KMS-11 (cell line): ENCODE measurements at regions not wholly inside any gene's neighbourhood (a gene's known extent, or its start where the extent isn't known, plus 50 kb on each side); places are given as distances from the start of the nearest gene placed in this dataset.

ENCODE experiments used
- H2AFZ ChIP-seq: fragments of 200-600 bp; sonication (generic); 2 replicates; pipeline ENCODE4 v1.6.1; 2016; ENCODE audit warnings: antibody characterized with exemption, mixed run types, low read depth
- H3K27ac ChIP-seq: fragments of 200-600 bp; sonication (generic); 2 replicates; pipeline ENCODE4 v1.6.1; 2016; ENCODE audit warnings: mild to moderate bottlenecking, mixed run types
- H3K27me3 ChIP-seq: fragments of 200-600 bp; sonication (generic); 2 replicates; pipeline ENCODE4 v1.6.1; 2017; ENCODE audit warnings: mild to moderate bottlenecking, low read depth, mixed run types, moderate library complexity; ENCODE audit not compliant: insufficient read depth
- H3K36me3 ChIP-seq: fragments of 200-600 bp; sonication (generic); 2 replicates; pipeline ENCODE4 v1.6.1; 2017; ENCODE audit warnings: mild to moderate bottlenecking, mixed run types; ENCODE audit not compliant: insufficient read depth
- H3K4me1 ChIP-seq: fragments of 200-600 bp; sonication (generic); 2 replicates; pipeline ENCODE4 v1.6.1; 2016; ENCODE audit warnings: mild to moderate bottlenecking, low read depth, mixed run types; ENCODE audit not compliant: poor library complexity, severe bottlenecking
- H3K4me2 ChIP-seq: fragments of 200-600 bp; sonication (generic); 2 replicates; pipeline ENCODE4 v1.7.0; 2016; ENCODE audit warnings: mild to moderate bottlenecking, mixed run types
- H3K4me3 ChIP-seq: fragments of 200-600 bp; sonication (generic); IDR thresholded peaks from 2 replicates; pipeline ENCODE4 v1.6.1; 2017; ENCODE audit warnings: low read depth, low read length, mixed read lengths; ENCODE audit not compliant: insufficient read depth
- H3K79me2 ChIP-seq: fragments of 200-600 bp; sonication (generic); 2 replicates; pipeline ENCODE4 v1.6.1; 2016; ENCODE audit warnings: low read depth, mixed run types; ENCODE audit not compliant: insufficient read depth
- H3K9ac ChIP-seq: fragments of 200-600 bp; sonication (generic); 2 replicates; pipeline ENCODE4 v1.6.1; 2016; ENCODE audit warnings: mild to moderate bottlenecking, mixed run types
- H4K20me1 ChIP-seq: fragments of 200-600 bp; sonication (generic); 2 replicates; pipeline ENCODE4 v1.6.1; 2016; ENCODE audit warnings: mild to moderate bottlenecking, mixed run types; ENCODE audit not compliant: insufficient read depth
- CTCF ChIP-seq: fragments of 200-600 bp; sonication (generic); conservative IDR thresholded peaks from 2 replicates; pipeline ENCODE4 v1.6.1; 2017; ENCODE audit warnings: low read depth, mild to moderate bottlenecking, antibody characterized with exemption, low read length, moderate library complexity, mixed read lengths

GRCh38 chr6:82017773-82018172, 229.8 kb downstream of the IBTK start:
- Histone ChIP-seq H3K79me2 (no peaks in the 10 kb centered on the region), H3K27ac (no peak overlapping the region), H2AFZ (no peak overlapping the region), H3K9ac (no peak overlapping the region), H3K36me3 (no peaks in the 10 kb centered on the region), H3K4me3 (no peak overlapping the region), H3K4me1 (no peaks in the 10 kb centered on the region), H3K4me2 (no peak overlapping the region), H3K27me3 (no peaks in the 10 kb centered on the region), H4K20me1 (no peaks in the 10 kb centered on the region)
- TF ChIP-seq CTCF: no peak

- no peak overlapping the region for H3K4me2 ChIP-seq
- no peak overlapping the region for H3K9ac ChIP-seq
- no peaks in the 10 kb centered on the region for H3K27me3 ChIP-seq
- TF ChIP-seq CTCF: no peak
- H4K20me1 ChIP-seq: no peaks in the 10 kb centered on the region
- H3K4me1 ChIP-seq: no peaks in the 10 kb centered on the region
- H3K27ac ChIP-seq: no peak overlapping the region
- no peaks in the 10 kb centered on the region for H3K36me3 ChIP-seq
- H2AFZ ChIP-seq: no peak overlapping the region
- no peak overlapping the region for H3K4me3 ChIP-seq
- no peaks in the 10 kb centered on the region for H3K79me2 ChIP-seq
These were observed 230.3 kb downstream of the IBTK start for GRCh38 chr6:82017288-82017687.

GRCh38 chr6:82015526-82015925, 232.0 kb downstream of the IBTK start:
- H3K4me1 ChIP-seq: no peaks in the 10 kb centered on the region
- no peaks in the 10 kb centered on the region for H3K79me2 ChIP-seq
- H3K9ac ChIP-seq: no peak overlapping the region
- TF ChIP-seq CTCF: no peak
- no peak overlapping the region for H3K4me2 ChIP-seq
- H4K20me1 ChIP-seq: no peaks in the 10 kb centered on the region
- H2AFZ ChIP-seq: no peak overlapping the region
- H3K27ac ChIP-seq: no peak overlapping the region
- no peak overlapping the region for H3K4me3 ChIP-seq
- no peaks in the 10 kb centered on the region for H3K36me3 ChIP-seq
- H3K27me3 ChIP-seq: no peaks in the 10 kb centered on the region

- H3K4me2 ChIP-seq: no peak overlapping the region
- no peak overlapping the region for H3K4me3 ChIP-seq
- no peaks in the 10 kb centered on the region for H3K36me3 ChIP-seq
- H3K79me2 ChIP-seq: no peaks in the 10 kb centered on the region
- H3K27me3 ChIP-seq: no peaks in the 10 kb centered on the region
- H3K27ac ChIP-seq: no peak overlapping the region
- no peak overlapping the region for H3K9ac ChIP-seq
- H3K4me1 ChIP-seq: no peaks in the 10 kb centered on the region
- H2AFZ ChIP-seq: no peak overlapping the region
- H4K20me1 ChIP-seq: no peaks in the 10 kb centered on the region
- no peak for TF ChIP-seq CTCF
These were observed 232.5 kb downstream of the IBTK start for GRCh38 chr6:82015043-82015442.
